K562 (cell line): ENCODE measurements at regions not wholly inside any gene's neighbourhood (a gene's known extent, or its start where the extent isn't known, plus 50 kb on each side); places are given as distances from the start of the nearest gene placed in this dataset.

ENCODE experiments used
- ATAC-seq: fragments of 200-7000 bp; cut with Tn5 transposase; 3 replicates; pipeline ENCODE4 v1.9.1; 2020; ENCODE audit warnings: moderate library complexity
- BruUV-seq: library from RNA; stranded (reverse); fragments of 400-500 nt; replicated peaks from 2 replicates; lab custom pipeline; 2021; lab: Mats Ljungman, UMichigan
- CTCF ChIA-PET: fragments of 300-600 bp; formaldehyde crosslinking; extraction: SDS; loops from one replicate; lab custom pipeline; 2021; ENCODE audit warnings: low intra/inter-chr PET ratio; lab: Yijun Ruan, JAX
- POLR2A ChIA-PET: fragments of 300-600, 350-650 bp; sonication (Branson Sonifier 250); formaldehyde crosslinking; extraction: SDS; loops from one replicate; lab custom pipeline; 2021; ENCODE audit warnings: antibody characterized with exemption, inconsistent platforms; lab: Yijun Ruan, JAX
- DNase-seq, 4 experiments: peaks; one replicate each; pipeline versions ENCODE4 v3.0.0 to v3.0.0-alpha.2; 2011 to 2018; ENCODE audit warnings: low spot score in 3 of 4, mixed read lengths in 3 of 4; ENCODE audit errors: extremely low read depth in 1 of 4
- FAIRE-seq: peaks from 2 replicates; lab custom pipeline; 2011; peaks lifted over from hg19 to GRCh38; lab: Jason Lieb, UNC
- H2AFZ ChIP-seq: 2 replicates; pipeline ENCODE4 v1.6.0; 2011; ENCODE audit warnings: low read depth, low read length, control low read depth, inconsistent platforms
- H3K27ac ChIP-seq: fragments of 200-600 bp; 3 replicates; pipeline ENCODE4 v1.8.0; 2011; ENCODE audit warnings: low read depth, mild to moderate bottlenecking, control low read depth, inconsistent platforms, low read length, moderate library complexity, mixed read lengths; ENCODE audit errors: extremely low read depth
- H3K27me3 ChIP-seq, 2 experiments: fragments of 300-600 bp in 1 of 2; 2 replicates in 1 of 2; 3 replicates in 1 of 2; pipeline versions ENCODE4 v1.6.0 to v1.8.0; 2011; ENCODE audit warnings: inconsistent platforms in 2 of 2, low read length in 2 of 2, mild to moderate bottlenecking in 1 of 2, mixed read lengths in 1 of 2, moderate library complexity in 1 of 2; ENCODE audit not compliant: control insufficient read depth in 2 of 2, insufficient read depth in 2 of 2
- H3K36me3 ChIP-seq: fragments of 300-600 bp; 3 replicates; pipeline ENCODE4 v1.8.0; 2011; ENCODE audit warnings: mild to moderate bottlenecking, low read length, inconsistent platforms; ENCODE audit not compliant: control insufficient read depth, insufficient read depth
- H3K4me1 ChIP-seq, 2 experiments: fragments of 200-600 bp in 1 of 2; replicated peaks in 1 of 2; 2 replicates in 1 of 2; 3 replicates in 1 of 2; pipeline versions ENCODE4 v1.5.1 to v1.8.0; 2011; ENCODE audit warnings: inconsistent platforms in 2 of 2, low read length in 2 of 2, mild to moderate bottlenecking in 1 of 2, mixed read lengths in 1 of 2, moderate library complexity in 1 of 2; ENCODE audit not compliant: control insufficient read depth in 2 of 2, insufficient read depth in 2 of 2
- H3K4me2 ChIP-seq: 2 replicates; pipeline ENCODE4 v1.6.1; 2011; ENCODE audit warnings: low read length, control low read depth, inconsistent platforms, mixed read lengths; ENCODE audit not compliant: insufficient read depth
- H3K4me3 ChIP-seq: fragments of 200-600 bp; sonication (generic), shearing (Covaris generic); 2 replicates; pipeline ENCODE4 v1.5.1; 2016; ENCODE audit warnings: control low read depth, inconsistent platforms
- H3K79me2 ChIP-seq: fragments of 200-600 bp; 3 replicates; pipeline ENCODE4 v1.8.0; 2011; ENCODE audit warnings: low read length, inconsistent platforms; ENCODE audit not compliant: control insufficient read depth, insufficient read depth
- H3K9ac ChIP-seq, 2 experiments: 2 replicates each; pipeline versions ENCODE4 v1.6.0 to v1.6.1; 2011; ENCODE audit warnings: low read depth in 2 of 2, low read length in 2 of 2, control low read depth in 1 of 2, inconsistent platforms in 1 of 2, mild to moderate bottlenecking in 1 of 2, mixed read lengths in 1 of 2; ENCODE audit not compliant: insufficient read depth in 1 of 2
- H3K9me1 ChIP-seq: one replicate; pipeline ENCODE4 v1.6.0; 2011; ENCODE audit warnings: inconsistent platforms, mild to moderate bottlenecking, low read length, moderate library complexity; ENCODE audit not compliant: control insufficient read depth, insufficient read depth
- H3K9me3 ChIP-seq: replicated peaks from 2 replicates; pipeline ENCODE4 v1.5.1; 2011; ENCODE audit warnings: low read depth, low read length, inconsistent platforms; ENCODE audit not compliant: control insufficient read depth, insufficient read depth
- H4K20me1 ChIP-seq: replicated peaks from 2 replicates; pipeline ENCODE4 v1.6.1; 2011; ENCODE audit warnings: low read length, inconsistent platforms, mixed read lengths; ENCODE audit not compliant: control insufficient read depth, insufficient read depth
- FOXJ2 ChIP-seq: fragments of 200-800 bp; sonication (Bioruptor generic); IDR thresholded peaks from 2 replicates; pipeline ENCODE4 v1.6.1; 2016; ENCODE audit warnings: missing genetic modification characterization, missing compliant biosample characterization
- HOXB6 ChIP-seq: fragments of 250-450 bp; sonication (Bioruptor Pico); IDR thresholded peaks from 2 replicates; pipeline ENCODE4 v1.5.1; 2022; ENCODE audit warnings: mild to moderate bottlenecking, borderline replicate concordance
- JUN ChIP-seq, 2 experiments: sonication (generic) in 1 of 2; formaldehyde crosslinking in 1 of 2; IDR thresholded peaks; 2 replicates each; pipeline versions ENCODE4 v1.6.1 to v1.8.0; 2012 to 2022; ENCODE audit warnings: borderline replicate concordance in 2 of 2, mild to moderate bottlenecking in 2 of 2, improper control_type of control experiment in 1 of 2, low read depth in 1 of 2, low read length in 1 of 2, missing genetic modification reagents in 1 of 2
- JUND ChIP-seq, 2 experiments: IDR thresholded peaks; 2 replicates in 1 of 2; 3 replicates in 1 of 2; pipeline ENCODE4 v1.6.1; 2011; ENCODE audit warnings: borderline replicate concordance in 2 of 2, low read depth in 2 of 2, low read length in 2 of 2, improper control_type of control experiment in 1 of 2, missing biosample characterization in 1 of 2, missing genetic modification characterization in 1 of 2, missing genetic modification reagents in 1 of 2
- SMARCA4 ChIP-seq: fragments of 450-650 bp; IDR thresholded peaks from 2 replicates; pipeline ENCODE4 v1.6.1; 2016
- SREBF1 ChIP-seq: fragments of 150-350 bp; IDR thresholded peaks from 2 replicates; pipeline ENCODE4 v1.6.1; 2014; ENCODE audit warnings: antibody characterized with exemption, low read depth, low read length, borderline replicate concordance
- XRCC4 ChIP-seq: IDR thresholded peaks from one replicate; pipeline ENCODE4 v1.6.1; 2011; ENCODE audit not compliant: insufficient read depth, insufficient read length; ENCODE audit errors: extremely low read depth
- YY1 ChIP-seq, 3 experiments: IDR thresholded peaks; 2 replicates each; pipeline ENCODE4 v1.6.1; 2011; ENCODE audit warnings: low read length in 2 of 3, mild to moderate bottlenecking in 2 of 3, moderate library complexity in 2 of 3, borderline replicate concordance in 1 of 3, control low read depth in 1 of 3, low read depth in 1 of 3; ENCODE audit not compliant: insufficient read depth in 3 of 3, insufficient replicate concordance in 2 of 3, control insufficient read depth in 1 of 3, insufficient read length in 1 of 3; ENCODE audit errors: extremely low read depth in 1 of 3
- ZC3H11A ChIP-seq: IDR thresholded peaks from 2 replicates; pipeline ENCODE4 v1.6.1; 2012; ENCODE audit warnings: low read depth, low read length, improper control_type of control experiment
- ZNF444 ChIP-seq: fragments of 250-450 bp; sonication (Bioruptor Pico); IDR thresholded peaks from 2 replicates; pipeline ENCODE4 v1.4.0; 2020; ENCODE audit warnings: mild to moderate bottlenecking, moderate library complexity
- ZNF507 ChIP-seq: conservative IDR thresholded peaks from 2 replicates; pipeline ENCODE4 v1.6.1; 2017; ENCODE audit warnings: missing genetic modification characterization, missing compliant biosample characterization
- WGBS: fragments of 100-300 bp; shearing (Covaris generic); methylation state at CpG from one replicate; pipeline ENCODE4 v1.1.6; 2016; ENCODE audit warnings: low coverage, mixed read lengths; ENCODE audit not compliant: insufficient coverage; ENCODE audit errors: missing lambda C conversion rate; 5-methylcytosine and 5-hydroxymethylcytosine counted together
- in situ Hi-C: fragments of 300-500 bp; cut with MboI; formaldehyde crosslinking; loops from 4 replicates; pipeline ENCODE4 v1.15.0; 2018; ENCODE audit warnings: inconsistent platforms, mixed read lengths
- intact Hi-C: fragments of 100-400 bp; cut with micrococcal nuclease; formaldehyde crosslinking; loops from 2 replicates; pipeline ENCODE4 v1.14.2; 2022
- TF ChIP-seq, protein P1 (sequence below): sonication (generic); formaldehyde crosslinking; IDR thresholded peaks from 2 replicates; pipeline ENCODE4 v1.9.0; 2022; ENCODE audit warnings: mild to moderate bottlenecking, missing genetic modification reagents
- TF ChIP-seq, protein P2 (sequence below): fragments of 250-450 bp; sonication (Bioruptor Pico); IDR thresholded peaks from 2 replicates; pipeline ENCODE4 v1.4.0; 2020; ENCODE audit warnings: borderline replicate concordance
- TF ChIP-seq, protein P3 (sequence below): sonication (generic); formaldehyde crosslinking; IDR thresholded peaks from 2 replicates; pipeline ENCODE4 v1.8.1; 2023; ENCODE audit warnings: mild to moderate bottlenecking, missing genetic modification reagents

DNA sequence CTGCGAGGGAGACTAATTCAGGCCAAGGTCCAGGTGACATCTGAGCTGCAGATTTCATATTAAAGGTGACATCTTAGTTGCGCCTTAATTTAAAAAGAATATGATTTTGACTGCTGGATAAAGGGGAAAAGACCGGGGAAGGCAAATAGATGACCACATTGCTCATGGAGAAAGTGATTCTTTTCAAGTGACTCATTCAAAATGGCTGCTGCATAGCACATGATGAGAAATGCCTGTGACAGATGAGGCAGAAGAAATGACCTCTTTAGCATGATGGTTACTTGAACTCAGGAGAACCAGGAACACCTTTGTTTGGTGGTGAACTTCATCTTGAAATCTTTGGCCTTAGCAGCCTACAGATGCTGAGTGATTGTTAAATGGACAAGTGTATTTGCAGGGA is 385.8 kb upstream of the TRIB2 start:
- 0 out of 2 replicates have a peak, but pooled peaks cover 6% of the 10 kb centered on the region for H3K9me3 ChIP-seq
- H3K79me2 ChIP-seq, result no peaks in the 10 kb centered on the region
- H2AFZ ChIP-seq, result no peak overlapping the region
- no peak overlapping the region for H3K4me3 ChIP-seq
- H3K4me2 ChIP-seq, result no peak overlapping the region
- TF ChIP-seq ZC3H11A, result no peak
- TF ChIP-seq, protein P1, sequence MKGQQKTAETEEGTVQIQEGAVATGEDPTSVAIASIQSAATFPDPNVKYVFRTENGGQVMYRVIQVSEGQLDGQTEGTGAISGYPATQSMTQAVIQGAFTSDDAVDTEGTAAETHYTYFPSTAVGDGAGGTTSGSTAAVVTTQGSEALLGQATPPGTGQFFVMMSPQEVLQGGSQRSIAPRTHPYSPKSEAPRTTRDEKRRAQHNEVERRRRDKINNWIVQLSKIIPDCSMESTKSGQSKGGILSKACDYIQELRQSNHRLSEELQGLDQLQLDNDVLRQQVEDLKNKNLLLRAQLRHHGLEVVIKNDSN (CRISPR knock-in tag), result no peak
- no peak for TF ChIP-seq SREBF1
- TF ChIP-seq XRCC4, result no peak
- TF ChIP-seq, protein P2, sequence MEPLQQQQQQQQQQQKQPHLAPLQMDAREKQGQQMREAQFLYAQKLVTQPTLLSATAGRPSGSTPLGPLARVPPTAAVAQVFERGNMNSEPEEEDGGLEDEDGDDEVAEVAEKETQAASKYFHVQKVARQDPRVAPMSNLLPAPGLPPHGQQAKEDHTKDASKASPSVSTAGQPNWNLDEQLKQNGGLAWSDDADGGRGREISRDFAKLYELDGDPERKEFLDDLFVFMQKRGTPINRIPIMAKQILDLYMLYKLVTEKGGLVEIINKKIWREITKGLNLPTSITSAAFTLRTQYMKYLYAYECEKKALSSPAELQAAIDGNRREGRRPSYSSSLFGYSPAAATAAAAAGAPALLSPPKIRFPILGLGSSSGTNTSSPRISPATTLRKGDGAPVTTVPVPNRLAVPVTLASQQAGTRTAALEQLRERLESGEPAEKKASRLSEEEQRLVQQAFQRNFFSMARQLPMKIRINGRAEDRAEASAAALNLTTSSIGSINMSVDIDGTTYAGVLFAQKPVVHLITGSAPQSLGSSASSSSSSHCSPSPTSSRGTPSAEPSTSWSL, result no peak
- TF ChIP-seq HOXB6 (CRISPR knock-in tag), result no peak
- 0 out of 2 replicates have a peak, but pooled peaks have one; percentile 26 for TF ChIP-seq JUN (IDR thresholded peaks at IDR 0.05; ENCODE audit: borderline replicate concordance, low read depth, low read length)
- no peak for TF ChIP-seq JUN (CRISPR knock-in tag; IDR thresholded peaks at IDR 0.05; ENCODE audit: borderline replicate concordance)
- TF ChIP-seq SMARCA4, result no peak
- TF ChIP-seq FOXJ2 (tag), result no peak
- peak in 1 of 3 experiments; percentile 76 for TF ChIP-seq YY1 (IDR thresholded peaks at IDR 0.05; ENCODE audit: borderline replicate concordance in 1 of 3, control insufficient read depth in 1 of 3, extremely low read depth in 1 of 3, insufficient read depth in 3 of 3, insufficient read length in 1 of 3, insufficient replicate concordance in 2 of 3, low read depth in 1 of 3, low read length in 2 of 3)
- TF ChIP-seq, protein P3, sequence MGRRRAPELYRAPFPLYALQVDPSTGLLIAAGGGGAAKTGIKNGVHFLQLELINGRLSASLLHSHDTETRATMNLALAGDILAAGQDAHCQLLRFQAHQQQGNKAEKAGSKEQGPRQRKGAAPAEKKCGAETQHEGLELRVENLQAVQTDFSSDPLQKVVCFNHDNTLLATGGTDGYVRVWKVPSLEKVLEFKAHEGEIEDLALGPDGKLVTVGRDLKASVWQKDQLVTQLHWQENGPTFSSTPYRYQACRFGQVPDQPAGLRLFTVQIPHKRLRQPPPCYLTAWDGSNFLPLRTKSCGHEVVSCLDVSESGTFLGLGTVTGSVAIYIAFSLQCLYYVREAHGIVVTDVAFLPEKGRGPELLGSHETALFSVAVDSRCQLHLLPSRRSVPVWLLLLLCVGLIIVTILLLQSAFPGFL (CRISPR knock-in tag), result no peak
- TF ChIP-seq JUND (IDR thresholded peaks at IDR 0.05; ENCODE audit: borderline replicate concordance, low read depth, low read length), result peak; percentile 15; the same call in 1 of the 2 replicates
- no peak for TF ChIP-seq JUND (tag; IDR thresholded peaks at IDR 0.05; ENCODE audit: borderline replicate concordance, low read depth, low read length)
- no peak for TF ChIP-seq ZNF444
- TF ChIP-seq ZNF507 (tag), result no peak
- no peaks in the 10 kb centered on the region for H4K20me1 ChIP-seq
- ChIA-PET CTCF (interaction anchor here (1.0 kb wide), 1 partner anchor 501 kb away, joined by 3 read pairs; no protein-coding TSS in a partner anchor), POLR2A (interaction anchor here (0.6 to 2.8 kb wide), 3 partner anchors 13 to 343 kb away, joined by 3 to 6 read pairs (median 4); no protein-coding TSS in a partner anchor)
- H3K9ac ChIP-seq, result no peak overlapping the region
- no TSS peak for BruUV-seq
- no peak overlapping the region for H3K27ac ChIP-seq
- in situ Hi-C loops (no loop called here), intact Hi-C loops (no loop called here)
- no peak for DNase-seq
- H3K4me1 ChIP-seq, result peaks cover under 1 to 3% of the 10 kb centered on the region in 2 experiments; a peak in 3 of 5 replicates
- FAIRE-seq, result peak; percentile 49
- H3K27me3 ChIP-seq, result no peaks in the 10 kb centered on the region
- peaks cover 15% of the 10 kb centered on the region for H3K36me3 ChIP-seq
- H3K9me1 ChIP-seq, result no peaks in the 10 kb centered on the region
- no peak for ATAC-seq
- WGBS, result 78% methylated on average over 3 of the region's 3 CpGs
